Heart right ventricle (tissue), 16 donors: ENCODE measurements at regions not wholly inside any gene's neighbourhood (a gene's known extent, or its start where the extent isn't known, plus 50 kb on each side); places are given as distances from the start of the nearest gene placed in this dataset.

ENCODE experiments used
- ATAC-seq, 8 donors: fragments of 200-7000 bp; cut with Tn5 transposase; one replicate each; pipeline ENCODE4 v1.9.1; 2020; ENCODE audit warnings: mild to moderate bottlenecking in 8 of 8, moderate library complexity in 8 of 8, moderate number of reproducible peaks in 1 of 8
- DNase-seq, 2 donors: peaks; one replicate each; pipeline ENCODE4 v3.0.0-alpha.2; 2020
- H3K27ac ChIP-seq, 10 donors: fragments of 200-600 bp; sonication (generic) in 2 of 10; one replicate each; pipeline versions ENCODE4 v1.5.0 to v1.8.0; 2020 to 2022; ENCODE audit warnings: mild to moderate bottlenecking in 3 of 10
- H3K27me3 ChIP-seq, 7 donors: fragments of 200-600 bp; one replicate each; pipeline ENCODE4 v1.8.0; 2021 to 2022; ENCODE audit warnings: mild to moderate bottlenecking in 2 of 7
- H3K36me3 ChIP-seq, 9 donors: fragments of 200-600 bp; sonication (generic) in 1 of 9; one replicate each; pipeline versions ENCODE4 v1.5.0 to v1.8.0; 2020 to 2022; ENCODE audit warnings: mild to moderate bottlenecking in 2 of 9
- H3K4me1 ChIP-seq, 9 donors: fragments of 200-600 bp; sonication (generic) in 1 of 9; one replicate each; pipeline versions ENCODE4 v1.5.0 to v1.8.0; 2020 to 2022; ENCODE audit warnings: mild to moderate bottlenecking in 4 of 9
- H3K4me3 ChIP-seq, 10 donors: fragments of 200-600 bp; sonication (generic) in 2 of 10; one replicate each; pipeline versions ENCODE4 v1.5.0 to v1.8.0; 2020 to 2022; ENCODE audit warnings: mild to moderate bottlenecking in 7 of 10, moderate library complexity in 2 of 10
- H3K9me3 ChIP-seq, 11 donors: fragments of 200-600 bp in 10 of 11; sonication (generic) in 2 of 11; one replicate each; pipeline versions ENCODE4 v1.5.0 to v1.8.0; 2013 to 2022; ENCODE audit warnings: mild to moderate bottlenecking in 2 of 11, control low read depth in 1 of 11, moderate library complexity in 1 of 11
- WGBS, 2 donors: extraction: QIAGEN DNeasy Blood & Tissue Kit; methylation state at CpG; one replicate each; pipeline ENCODE4 v1.1.7; 2013; ENCODE audit warnings: inconsistent platforms in 1 of 2; 5-methylcytosine and 5-hydroxymethylcytosine counted together
- intact Hi-C, 10 donors: fragments of 100-400 bp; cut with DNase I; formaldehyde crosslinking; loops; one replicate each; pipeline versions ENCODE4 v1.11.1 to v1.14.2; 2022
- TF ChIP-seq, protein P1 (sequence below), 9 donors: fragments of 200-600 bp; sonication (generic) in 2 of 9; IDR thresholded peaks; one replicate each; pipeline versions ENCODE4 v1.5.0 to v1.8.0; 2021 to 2022; ENCODE audit warnings: antibody characterized with exemption in 9 of 9, mild to moderate bottlenecking in 5 of 9, moderate library complexity in 1 of 9
- donor health status: Arrhythmogenic right ventricular cardiomyopathy.
- donor health status: ischemic (EF 13 %, LVEDD 7.1; RV severe dilation, severe dysfunction).
- donor health status: healthy with polysubstance abuse.
- donor health status: DM: no; HTN: yes; CAD: no.
- donor health status: DM: no; HTN: no; CAD: no.
- donor health status: ischemic (EF 25% LVEDD 6.9; RV normal size, moderate dysfunction).
- donor health status: ischemic (EF 25% LVEDD 5.7; RV mildly dilated, moderate dysfunction).
- donor health status: healthy.
- donor health status: DM: yes; HTN: yes; CAD: no.
- donor health status: Ischemic cardiomyopathy.
- donor health status: ischemic (EF 35%, LVEDD 5.7; RV mildly dilated, moderate dysfunction).
- donor health status: nonischemic (EF 11% LVEDD 7.7; RV severe dilation, severe dysfunction).
- donor health status: DM: yes; HTN: yes; CAD: no.
- donor health status: PGD.
- donor health status: ischemic (EF 29% LVEDD 5.4; RV normal size, mild dysfunction).
- donor health status: nonischemic (EF 23%, LVEDD 6.1; RV moderate dilation, normal function).

DNA sequence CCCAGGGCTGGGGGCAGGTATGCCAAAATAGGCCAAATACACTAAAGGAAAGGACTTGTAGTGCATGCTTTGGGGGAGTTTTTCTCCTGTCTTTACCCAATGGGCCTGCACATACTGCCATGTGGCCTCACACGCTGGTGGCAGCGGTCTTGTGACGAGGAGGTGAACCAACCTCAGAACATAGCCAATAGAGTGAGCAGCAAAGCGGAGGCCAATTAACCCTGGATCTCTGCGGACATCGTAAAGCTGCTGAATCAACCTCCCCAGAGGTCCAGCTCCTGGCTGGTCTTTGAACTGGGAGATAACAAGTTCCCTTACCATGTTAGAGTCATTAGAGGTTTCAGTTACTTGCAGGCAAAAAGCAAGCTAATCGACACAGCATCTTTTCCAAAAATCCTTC lies 280.1 kb downstream of the PREX1 start:
- TF ChIP-seq, protein P1, sequence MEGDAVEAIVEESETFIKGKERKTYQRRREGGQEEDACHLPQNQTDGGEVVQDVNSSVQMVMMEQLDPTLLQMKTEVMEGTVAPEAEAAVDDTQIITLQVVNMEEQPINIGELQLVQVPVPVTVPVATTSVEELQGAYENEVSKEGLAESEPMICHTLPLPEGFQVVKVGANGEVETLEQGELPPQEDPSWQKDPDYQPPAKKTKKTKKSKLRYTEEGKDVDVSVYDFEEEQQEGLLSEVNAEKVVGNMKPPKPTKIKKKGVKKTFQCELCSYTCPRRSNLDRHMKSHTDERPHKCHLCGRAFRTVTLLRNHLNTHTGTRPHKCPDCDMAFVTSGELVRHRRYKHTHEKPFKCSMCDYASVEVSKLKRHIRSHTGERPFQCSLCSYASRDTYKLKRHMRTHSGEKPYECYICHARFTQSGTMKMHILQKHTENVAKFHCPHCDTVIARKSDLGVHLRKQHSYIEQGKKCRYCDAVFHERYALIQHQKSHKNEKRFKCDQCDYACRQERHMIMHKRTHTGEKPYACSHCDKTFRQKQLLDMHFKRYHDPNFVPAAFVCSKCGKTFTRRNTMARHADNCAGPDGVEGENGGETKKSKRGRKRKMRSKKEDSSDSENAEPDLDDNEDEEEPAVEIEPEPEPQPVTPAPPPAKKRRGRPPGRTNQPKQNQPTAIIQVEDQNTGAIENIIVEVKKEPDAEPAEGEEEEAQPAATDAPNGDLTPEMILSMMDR (IDR thresholded peaks at IDR 0.05), result no peak
- intact Hi-C loops, result no loop called here
- ATAC-seq, result no peak
- Histone ChIP-seq H3K36me3 (no peaks in the 10 kb centered on the region), H3K4me1 (no peaks in the 10 kb centered on the region), H3K27ac (no peak overlapping the region), H3K27me3 (peaks cover 0 to 36% (median 27%) of the 10 kb centered on the region in 7 donors), H3K4me3 (no peak overlapping the region), H3K9me3 (no peaks in the 10 kb centered on the region)
- no peak for DNase-seq
- 91 to 94% methylated on average over 7 of the region's 7 CpGs for WGBS, 2 donors

DNA sequence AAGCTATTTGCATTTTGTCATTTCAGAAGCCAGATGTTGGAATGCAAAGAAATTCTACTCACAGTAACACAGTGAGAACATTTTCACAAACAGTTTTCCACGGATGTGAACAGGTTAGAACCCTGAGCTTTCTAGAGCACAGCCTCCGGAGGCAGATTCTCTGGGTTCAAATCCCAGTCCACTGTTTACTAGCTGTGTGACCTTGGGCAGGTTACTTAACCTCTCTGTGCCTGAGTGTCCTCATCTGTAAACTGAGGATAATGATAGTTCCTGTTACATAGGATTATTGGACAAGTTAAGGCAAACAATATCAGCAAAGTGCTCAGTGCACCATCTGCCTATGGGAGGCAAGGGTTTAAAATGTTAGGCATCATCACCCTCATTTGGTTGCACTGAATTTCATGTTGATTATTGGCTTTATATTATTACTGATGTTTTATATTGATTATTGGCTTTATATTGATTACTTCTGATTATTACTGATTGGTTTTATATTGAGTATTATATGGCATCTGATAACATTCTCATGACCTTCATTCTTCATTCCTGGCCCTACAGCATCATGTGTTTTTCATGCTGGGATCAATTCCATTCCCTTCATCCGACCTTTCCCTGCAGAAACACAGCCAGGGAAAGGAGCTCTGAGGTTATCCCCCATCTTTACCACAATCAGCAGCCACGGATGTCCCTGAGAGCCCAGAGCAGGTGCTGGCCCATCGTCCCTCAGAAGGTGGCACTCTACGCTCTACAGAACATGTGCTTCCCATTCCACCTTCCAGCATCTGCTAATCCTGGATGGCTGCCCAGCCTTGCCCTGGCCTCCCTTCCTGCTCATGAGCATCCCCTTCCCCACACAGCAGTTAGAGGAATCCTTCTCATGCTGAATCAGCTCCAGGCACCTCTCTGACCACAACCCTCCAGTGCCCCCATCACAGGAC lies 283.1 kb downstream of the PREX1 start:
- TF ChIP-seq, protein P1 (IDR thresholded peaks at IDR 0.05), result no peak
- 25 to 28% methylated on average over 6 of the region's 6 CpGs for WGBS, 2 donors
- Histone ChIP-seq H3K27me3 (peaks cover 0 to 43% (median 37%) of the 10 kb centered on the region in 7 donors), H3K27ac (no peak overlapping the region), H3K9me3 (no peaks in the 10 kb centered on the region), H3K4me3 (no peak overlapping the region), H3K4me1 (no peaks in the 10 kb centered on the region), H3K36me3 (no peaks in the 10 kb centered on the region)
- DNase-seq (no peak), ATAC-seq (no peak)
- intact Hi-C loops, result no loop called here

DNA sequence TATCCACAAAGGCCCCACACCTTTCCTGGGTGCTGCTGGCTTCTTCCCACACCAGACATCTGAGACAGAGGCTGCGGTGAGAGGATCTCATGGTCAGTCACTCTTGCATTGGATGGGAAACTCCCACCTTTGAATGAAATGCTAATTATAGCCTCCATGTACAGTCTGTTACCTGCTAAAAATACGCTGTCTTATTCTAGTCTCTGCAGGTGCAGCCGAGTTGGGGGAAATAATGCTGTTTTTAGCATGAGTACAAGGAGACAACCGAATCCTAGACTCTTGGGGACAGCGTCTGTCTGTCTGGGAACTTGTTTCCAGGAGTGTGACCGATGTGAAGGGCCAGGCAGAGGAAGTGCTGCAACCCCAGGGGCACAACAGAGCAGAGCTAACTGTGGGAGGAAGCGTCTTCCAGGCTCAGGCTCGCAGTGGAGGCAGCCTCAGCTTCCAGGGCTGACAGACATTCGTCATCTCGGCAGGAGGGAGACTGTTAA lies 286.2 kb downstream of the PREX1 start:
- intact Hi-C loops, result no loop called here
- Histone ChIP-seq H3K27ac (no peak overlapping the region), H3K4me1 (no peaks in the 10 kb centered on the region), H3K36me3 (no peaks in the 10 kb centered on the region), H3K9me3 (no peaks in the 10 kb centered on the region), H3K4me3 (no peak overlapping the region), H3K27me3 (peaks cover 0 to 50% (median 37%) of the 10 kb centered on the region in 7 donors)
- 33 to 35% methylated on average over 10 of the region's 10 CpGs for WGBS, 2 donors
- no peak for ATAC-seq
- TF ChIP-seq, protein P1 (IDR thresholded peaks at IDR 0.05), result no peak
- DNase-seq, result no peak

DNA sequence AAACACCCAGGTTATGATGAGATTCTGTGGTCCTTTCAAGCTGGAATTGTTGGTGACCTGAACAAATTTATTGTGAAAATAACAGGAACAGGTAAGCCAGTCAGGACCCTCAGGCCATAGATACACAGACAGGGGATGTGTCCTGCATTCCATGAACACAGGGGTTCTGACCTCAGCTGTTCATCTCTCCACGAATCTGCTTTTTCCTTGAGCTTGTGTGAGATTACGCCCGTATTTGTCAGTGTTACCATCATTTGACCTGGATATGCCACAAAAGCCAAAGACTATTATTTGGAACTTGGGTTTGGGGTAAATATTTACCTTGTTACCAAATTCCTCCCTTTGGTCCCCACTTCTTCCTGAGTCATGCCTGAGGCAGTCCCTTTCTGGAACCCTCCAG lies 288.9 kb downstream of the PREX1 start:
- WGBS, 2 donors, result 53 to 57% methylated on average over 3 of the region's 3 CpGs
- no peak for DNase-seq
- H3K27me3 ChIP-seq, result peaks cover 0 to 40% (median 16%) of the 10 kb centered on the region in 7 donors
- TF ChIP-seq, protein P1 (IDR thresholded peaks at IDR 0.05), result no peak
- H3K4me3 ChIP-seq, result no peak overlapping the region
- H3K27ac ChIP-seq, result no peak overlapping the region
- no peaks in the 10 kb centered on the region for H3K9me3 ChIP-seq
- intact Hi-C loops, result no loop called here
- ATAC-seq, result no peak
- H3K36me3 ChIP-seq, result no peaks in the 10 kb centered on the region
- no peaks in the 10 kb centered on the region for H3K4me1 ChIP-seq
